Liver (tissue), 8 donors: ENCODE measurements at regions not wholly inside any gene's neighbourhood (a gene's known extent, or its start where the extent isn't known, plus 50 kb on each side); places are given as distances from the start of the nearest gene placed in this dataset.

Source experiments
- DNase-seq: peaks from one replicate; pipeline ENCODE4 v3.0.0-alpha.2; 2017; ENCODE audit warnings: low spot score
- H3K27ac ChIP-seq, 2 donors: one replicate each; pipeline ENCODE4 v1.7.0; 2013; ENCODE audit warnings: inconsistent platforms in 2 of 2, low read length in 2 of 2, control low read depth in 1 of 2, low read depth in 1 of 2, mild to moderate bottlenecking in 1 of 2
- H3K27me3 ChIP-seq, 4 donors: one replicate each; pipeline versions ENCODE4 v1.6.1 to v1.7.0; 2013; ENCODE audit warnings: low read length in 3 of 4, inconsistent platforms in 1 of 4, mild to moderate bottlenecking in 1 of 4, moderate library complexity in 1 of 4; ENCODE audit not compliant: control insufficient read depth in 4 of 4, insufficient read depth in 4 of 4
- H3K36me3 ChIP-seq, 4 donors: one replicate each; pipeline versions ENCODE4 v1.6.1 to v1.7.0; 2013; ENCODE audit warnings: low read length in 3 of 4, mild to moderate bottlenecking in 3 of 4, low read depth in 1 of 4, moderate library complexity in 1 of 4; ENCODE audit not compliant: control insufficient read depth in 4 of 4, insufficient read depth in 3 of 4
- H3K4me1 ChIP-seq, 4 donors: one replicate each; pipeline versions ENCODE4 v1.6.1 to v1.7.0; 2013; ENCODE audit warnings: low read length in 3 of 4, mild to moderate bottlenecking in 3 of 4, moderate library complexity in 1 of 4; ENCODE audit not compliant: control insufficient read depth in 4 of 4, insufficient read depth in 4 of 4
- H3K4me3 ChIP-seq, 3 donors: one replicate each; pipeline versions ENCODE4 v1.6.1 to v1.7.0; 2013; ENCODE audit warnings: low read length in 3 of 3, control low read depth in 1 of 3, low read depth in 1 of 3, mild to moderate bottlenecking in 1 of 3
- H3K9ac ChIP-seq, 2 donors: one replicate each; pipeline ENCODE4 v1.7.0; 2013; ENCODE audit warnings: low read length in 2 of 2, mild to moderate bottlenecking in 2 of 2, moderate library complexity in 2 of 2, control low read depth in 1 of 2, low read depth in 1 of 2
- H3K9me3 ChIP-seq, 4 donors: one replicate each; pipeline versions ENCODE4 v1.6.1 to v1.7.0; 2013; ENCODE audit warnings: low read length in 3 of 4; ENCODE audit not compliant: control insufficient read depth in 4 of 4
- EGR1 ChIP-seq, 2 donors: IDR thresholded peaks; 2 replicates each; pipeline ENCODE4 v1.6.1; 2016 to 2018; ENCODE audit warnings: antibody characterized with exemption in 2 of 2, low read depth in 2 of 2
- FOXA1 ChIP-seq: IDR thresholded peaks from 2 replicates; pipeline ENCODE4 v1.6.1; 2016; ENCODE audit warnings: antibody characterized with exemption
- FOXA2 ChIP-seq: IDR thresholded peaks from 2 replicates; pipeline ENCODE4 v1.6.1; 2016; ENCODE audit warnings: antibody characterized with exemption
- GABPA ChIP-seq, 2 donors: IDR thresholded peaks in 1 of 2; conservative IDR thresholded peaks in 1 of 2; 2 replicates each; pipeline ENCODE4 v1.6.1; 2016; ENCODE audit warnings: antibody characterized with exemption in 2 of 2, mild to moderate bottlenecking in 1 of 2, moderate library complexity in 1 of 2
- HNF4A ChIP-seq, 2 donors: conservative IDR thresholded peaks; 2 replicates each; pipeline ENCODE4 v1.6.1; 2016; ENCODE audit warnings: antibody characterized with exemption in 2 of 2, mild to moderate bottlenecking in 2 of 2
- HNF4G ChIP-seq: IDR thresholded peaks from 2 replicates; pipeline ENCODE4 v1.6.1; 2016; ENCODE audit warnings: antibody characterized with exemption
- JUND ChIP-seq, 2 donors: IDR thresholded peaks; 2 replicates each; pipeline ENCODE4 v1.6.1; 2016; ENCODE audit warnings: antibody characterized with exemption in 2 of 2
- NR2F2 ChIP-seq: IDR thresholded peaks from 2 replicates; pipeline ENCODE4 v1.6.1; 2016; ENCODE audit warnings: antibody characterized with exemption
- RAD21 ChIP-seq, 2 donors: IDR thresholded peaks; 2 replicates each; pipeline ENCODE4 v1.6.1; 2016; ENCODE audit warnings: antibody characterized with exemption in 2 of 2, mild to moderate bottlenecking in 2 of 2
- RXRA ChIP-seq, 2 donors: IDR thresholded peaks; 2 replicates each; pipeline ENCODE4 v1.6.1; 2017 to 2018; ENCODE audit warnings: antibody characterized with exemption in 2 of 2, mild to moderate bottlenecking in 1 of 2
- SP1 ChIP-seq: IDR thresholded peaks from 2 replicates; pipeline ENCODE4 v1.6.1; 2018; ENCODE audit warnings: antibody characterized with exemption, mild to moderate bottlenecking
- TAF1 ChIP-seq: conservative IDR thresholded peaks from 2 replicates; pipeline ENCODE4 v1.6.1; 2016; ENCODE audit warnings: antibody characterized with exemption, mild to moderate bottlenecking
- YY1 ChIP-seq: IDR thresholded peaks from 2 replicates; pipeline ENCODE4 v1.6.1; 2016; ENCODE audit warnings: antibody characterized with exemption, mild to moderate bottlenecking
- WGBS: extraction: QIAGEN DNeasy Blood & Tissue Kit; methylation state at CpG from one replicate; pipeline ENCODE4 v1.1.7; 2013; 5-methylcytosine and 5-hydroxymethylcytosine counted together
- TF ChIP-seq, protein P1 (sequence below): IDR thresholded peaks from 2 replicates; pipeline ENCODE4 v1.6.1; 2016; ENCODE audit warnings: antibody characterized with exemption, mild to moderate bottlenecking
- TF ChIP-seq, protein P2 (sequence below): fragments of 150-350 bp; IDR thresholded peaks from 2 replicates; pipeline ENCODE4 v1.5.1; 2017; ENCODE audit warnings: improper control_type of control experiment, low read depth, low read length; ENCODE audit not compliant: missing input control
- TF ChIP-seq, protein P3 (sequence below): IDR thresholded peaks from 2 replicates; pipeline ENCODE4 v1.6.1; 2016; ENCODE audit warnings: antibody characterized with exemption
- TF ChIP-seq, protein P4 (sequence below): IDR thresholded peaks from 2 replicates; pipeline ENCODE4 v1.6.1; 2016; ENCODE audit warnings: antibody characterized with exemption
- donor health status: healthy.
- donor health status: healthy.
- donor health status: healthy.
- donor health status: healthy.
- donor health status: healthy.

DNA sequence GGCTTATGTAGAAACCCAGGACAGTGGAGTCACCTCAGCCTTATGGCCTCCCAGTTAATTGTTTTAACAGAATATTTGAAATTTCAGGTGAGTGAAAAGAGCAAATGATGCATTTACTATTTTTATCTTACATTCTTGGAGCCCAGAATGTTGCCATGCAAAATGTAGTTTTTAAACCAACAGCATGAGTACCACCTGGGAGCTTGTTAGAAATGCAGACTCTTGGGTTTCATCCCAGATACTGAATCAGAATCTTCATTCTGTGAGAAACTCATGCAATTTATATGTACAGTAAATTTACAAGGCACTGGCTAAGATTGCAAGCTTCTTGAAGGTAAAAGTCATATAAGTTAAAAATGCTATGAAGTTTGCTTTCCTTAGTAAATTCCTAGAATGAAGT lies 654.5 kb upstream of the CDH2 start:
- H3K27me3 ChIP-seq = peaks cover 0 to 2% (median 0%) of the 10 kb centered on the region in 4 donors
- no peak for DNase-seq
- TF ChIP-seq RAD21 (IDR thresholded peaks at IDR 0.05) (no peak), RXRA (IDR thresholded peaks at IDR 0.05) (no peak), HNF4A (conservative IDR thresholded peaks at IDR 0.05) (no peak), EGR1 (IDR thresholded peaks at IDR 0.05; ENCODE audit: low read depth in 2 of 2) (no peak), GABPA (IDR thresholded peaks at IDR 0.05 in 1 of 2, conservative IDR thresholded peaks at IDR 0.05 in 1 of 2) (no peak), JUND (IDR thresholded peaks at IDR 0.05) (no peak), HNF4G (no peak), TAF1 (no peak), FOXA2 (no peak), FOXA1 (no peak), SP1 (no peak), NR2F2 (no peak)
- TF ChIP-seq, protein P1, sequence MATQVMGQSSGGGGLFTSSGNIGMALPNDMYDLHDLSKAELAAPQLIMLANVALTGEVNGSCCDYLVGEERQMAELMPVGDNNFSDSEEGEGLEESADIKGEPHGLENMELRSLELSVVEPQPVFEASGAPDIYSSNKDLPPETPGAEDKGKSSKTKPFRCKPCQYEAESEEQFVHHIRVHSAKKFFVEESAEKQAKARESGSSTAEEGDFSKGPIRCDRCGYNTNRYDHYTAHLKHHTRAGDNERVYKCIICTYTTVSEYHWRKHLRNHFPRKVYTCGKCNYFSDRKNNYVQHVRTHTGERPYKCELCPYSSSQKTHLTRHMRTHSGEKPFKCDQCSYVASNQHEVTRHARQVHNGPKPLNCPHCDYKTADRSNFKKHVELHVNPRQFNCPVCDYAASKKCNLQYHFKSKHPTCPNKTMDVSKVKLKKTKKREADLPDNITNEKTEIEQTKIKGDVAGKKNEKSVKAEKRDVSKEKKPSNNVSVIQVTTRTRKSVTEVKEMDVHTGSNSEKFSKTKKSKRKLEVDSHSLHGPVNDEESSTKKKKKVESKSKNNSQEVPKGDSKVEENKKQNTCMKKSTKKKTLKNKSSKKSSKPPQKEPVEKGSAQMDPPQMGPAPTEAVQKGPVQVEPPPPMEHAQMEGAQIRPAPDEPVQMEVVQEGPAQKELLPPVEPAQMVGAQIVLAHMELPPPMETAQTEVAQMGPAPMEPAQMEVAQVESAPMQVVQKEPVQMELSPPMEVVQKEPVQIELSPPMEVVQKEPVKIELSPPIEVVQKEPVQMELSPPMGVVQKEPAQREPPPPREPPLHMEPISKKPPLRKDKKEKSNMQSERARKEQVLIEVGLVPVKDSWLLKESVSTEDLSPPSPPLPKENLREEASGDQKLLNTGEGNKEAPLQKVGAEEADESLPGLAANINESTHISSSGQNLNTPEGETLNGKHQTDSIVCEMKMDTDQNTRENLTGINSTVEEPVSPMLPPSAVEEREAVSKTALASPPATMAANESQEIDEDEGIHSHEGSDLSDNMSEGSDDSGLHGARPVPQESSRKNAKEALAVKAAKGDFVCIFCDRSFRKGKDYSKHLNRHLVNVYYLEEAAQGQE = no peak
- TF ChIP-seq, protein P2, sequence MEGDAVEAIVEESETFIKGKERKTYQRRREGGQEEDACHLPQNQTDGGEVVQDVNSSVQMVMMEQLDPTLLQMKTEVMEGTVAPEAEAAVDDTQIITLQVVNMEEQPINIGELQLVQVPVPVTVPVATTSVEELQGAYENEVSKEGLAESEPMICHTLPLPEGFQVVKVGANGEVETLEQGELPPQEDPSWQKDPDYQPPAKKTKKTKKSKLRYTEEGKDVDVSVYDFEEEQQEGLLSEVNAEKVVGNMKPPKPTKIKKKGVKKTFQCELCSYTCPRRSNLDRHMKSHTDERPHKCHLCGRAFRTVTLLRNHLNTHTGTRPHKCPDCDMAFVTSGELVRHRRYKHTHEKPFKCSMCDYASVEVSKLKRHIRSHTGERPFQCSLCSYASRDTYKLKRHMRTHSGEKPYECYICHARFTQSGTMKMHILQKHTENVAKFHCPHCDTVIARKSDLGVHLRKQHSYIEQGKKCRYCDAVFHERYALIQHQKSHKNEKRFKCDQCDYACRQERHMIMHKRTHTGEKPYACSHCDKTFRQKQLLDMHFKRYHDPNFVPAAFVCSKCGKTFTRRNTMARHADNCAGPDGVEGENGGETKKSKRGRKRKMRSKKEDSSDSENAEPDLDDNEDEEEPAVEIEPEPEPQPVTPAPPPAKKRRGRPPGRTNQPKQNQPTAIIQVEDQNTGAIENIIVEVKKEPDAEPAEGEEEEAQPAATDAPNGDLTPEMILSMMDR = no peak
- TF ChIP-seq, protein P3, sequence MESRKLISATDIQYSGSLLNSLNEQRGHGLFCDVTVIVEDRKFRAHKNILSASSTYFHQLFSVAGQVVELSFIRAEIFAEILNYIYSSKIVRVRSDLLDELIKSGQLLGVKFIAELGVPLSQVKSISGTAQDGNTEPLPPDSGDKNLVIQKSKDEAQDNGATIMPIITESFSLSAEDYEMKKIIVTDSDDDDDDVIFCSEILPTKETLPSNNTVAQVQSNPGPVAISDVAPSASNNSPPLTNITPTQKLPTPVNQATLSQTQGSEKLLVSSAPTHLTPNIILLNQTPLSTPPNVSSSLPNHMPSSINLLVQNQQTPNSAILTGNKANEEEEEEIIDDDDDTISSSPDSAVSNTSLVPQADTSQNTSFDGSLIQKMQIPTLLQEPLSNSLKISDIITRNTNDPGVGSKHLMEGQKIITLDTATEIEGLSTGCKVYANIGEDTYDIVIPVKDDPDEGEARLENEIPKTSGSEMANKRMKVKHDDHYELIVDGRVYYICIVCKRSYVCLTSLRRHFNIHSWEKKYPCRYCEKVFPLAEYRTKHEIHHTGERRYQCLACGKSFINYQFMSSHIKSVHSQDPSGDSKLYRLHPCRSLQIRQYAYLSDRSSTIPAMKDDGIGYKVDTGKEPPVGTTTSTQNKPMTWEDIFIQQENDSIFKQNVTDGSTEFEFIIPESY = no peak

DNA sequence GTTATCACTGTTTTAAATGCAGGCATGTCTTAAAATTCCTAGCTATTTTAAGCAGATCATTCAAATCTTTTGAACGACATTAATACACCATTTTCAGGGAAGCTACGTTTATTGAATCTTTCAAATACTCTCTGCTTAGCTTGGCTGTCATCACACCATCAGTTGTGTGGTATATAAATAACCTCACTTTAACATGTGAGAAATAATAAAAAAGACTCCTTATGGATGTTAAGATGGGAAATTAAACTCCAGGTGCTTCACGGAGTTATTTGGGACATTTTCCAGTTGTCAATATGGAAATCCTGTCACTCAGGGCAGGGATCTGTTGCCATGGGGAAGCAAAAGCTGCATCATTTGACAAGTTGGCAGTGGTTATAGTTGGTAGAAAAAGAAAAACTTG lies 649.2 kb upstream of the CDH2 start:
- Histone ChIP-seq H3K4me1 (no peaks in the 10 kb centered on the region), H3K27me3 (peaks cover 0 to 2% (median 0%) of the 10 kb centered on the region in 4 donors), H3K36me3 (no peaks in the 10 kb centered on the region), H3K9me3 (peaks cover 0 to 2% (median 0%) of the 10 kb centered on the region in 4 donors), H3K27ac (no peak overlapping the region), H3K9ac (no peak overlapping the region), H3K4me3 (no peak overlapping the region)
- no peak for DNase-seq
- no peak for TF ChIP-seq YY1
- TF ChIP-seq FOXA1 = no peak
- TF ChIP-seq, protein P2 = no peak
- TF ChIP-seq SP1 = no peak
- TF ChIP-seq, protein P4, sequence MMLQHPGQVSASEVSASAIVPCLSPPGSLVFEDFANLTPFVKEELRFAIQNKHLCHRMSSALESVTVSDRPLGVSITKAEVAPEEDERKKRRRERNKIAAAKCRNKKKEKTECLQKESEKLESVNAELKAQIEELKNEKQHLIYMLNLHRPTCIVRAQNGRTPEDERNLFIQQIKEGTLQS = no peak
- TF ChIP-seq HNF4A (conservative IDR thresholded peaks at IDR 0.05) = no peak
- no peak for TF ChIP-seq FOXA2
- TF ChIP-seq HNF4G = no peak
- no peak for TF ChIP-seq NR2F2
- TF ChIP-seq JUND (IDR thresholded peaks at IDR 0.05) = no peak
- TF ChIP-seq, protein P3 = no peak
- TF ChIP-seq RXRA (IDR thresholded peaks at IDR 0.05) = no peak
- no peak for TF ChIP-seq GABPA (IDR thresholded peaks at IDR 0.05 in 1 of 2, conservative IDR thresholded peaks at IDR 0.05 in 1 of 2)
- no peak for TF ChIP-seq TAF1
- no peak for TF ChIP-seq EGR1 (IDR thresholded peaks at IDR 0.05; ENCODE audit: low read depth in 2 of 2)
- 73% methylated on average over 3 of the region's 3 CpGs for WGBS

More for the DNA sequence above, 654.5 kb upstream of the CDH2 start:
- Histone ChIP-seq H3K9ac (no peak overlapping the region), H3K36me3 (no peaks in the 10 kb centered on the region), H3K4me1 (no peaks in the 10 kb centered on the region), H3K9me3 (no peaks in the 10 kb centered on the region), H3K27ac (no peak overlapping the region), H3K4me3 (no peak overlapping the region)
